H9 (cell line): ENCODE measurements at regions not wholly inside any gene's neighbourhood (a gene's known extent, or its start where the extent isn't known, plus 50 kb on each side); places are given as distances from the start of the nearest gene placed in this dataset.

Experiments used
- DNase-seq: peaks from one replicate; pipeline ENCODE4 v3.0.0-alpha.2; 2017
- H2AFZ ChIP-seq: one replicate; pipeline ENCODE4 v1.6.1; 2013; ENCODE audit warnings: mild to moderate bottlenecking, low read length, control low read depth, moderate library complexity
- H2AK5ac ChIP-seq: 2 replicates; pipeline ENCODE4 v1.6.1; 2013; ENCODE audit warnings: low read length, control low read depth, mixed read lengths; ENCODE audit not compliant: insufficient read length
- H2BK120ac ChIP-seq: one replicate; pipeline ENCODE4 v1.6.1; 2013; ENCODE audit warnings: low read depth, mild to moderate bottlenecking, low read length, control low read depth, inconsistent platforms; ENCODE audit not compliant: poor library complexity, severe bottlenecking
- H2BK12ac ChIP-seq: 2 replicates; pipeline ENCODE4 v1.6.1; 2013; ENCODE audit warnings: low read length, control low read depth, mixed read lengths, low read depth; ENCODE audit not compliant: insufficient read length
- H2BK15ac ChIP-seq: 2 replicates; pipeline ENCODE4 v1.6.1; 2013; ENCODE audit warnings: low read depth, low read length, control low read depth
- H2BK20ac ChIP-seq: one replicate; pipeline ENCODE4 v1.6.1; 2013; ENCODE audit warnings: low read depth, mild to moderate bottlenecking, low read length, control low read depth, inconsistent platforms; ENCODE audit not compliant: poor library complexity, severe bottlenecking
- H2BK5ac ChIP-seq: 2 replicates; pipeline ENCODE4 v1.6.1; 2013; ENCODE audit warnings: low read length, control low read depth, mixed read lengths; ENCODE audit not compliant: insufficient read length
- H3K14ac ChIP-seq: 2 replicates; pipeline ENCODE4 v1.6.1; 2013; ENCODE audit warnings: low read length, control low read depth; ENCODE audit not compliant: insufficient read depth
- H3K18ac ChIP-seq: 2 replicates; pipeline ENCODE4 v1.6.1; 2013; ENCODE audit warnings: low read depth, mild to moderate bottlenecking, mixed read lengths, low read length, control low read depth; ENCODE audit not compliant: insufficient read length
- H3K23ac ChIP-seq: 2 replicates; pipeline ENCODE4 v1.6.1; 2013; ENCODE audit warnings: low read length, control low read depth, mixed read lengths, low read depth; ENCODE audit not compliant: insufficient read length
- H3K23me2 ChIP-seq: 2 replicates; pipeline ENCODE4 v1.6.1; 2013; ENCODE audit warnings: low read depth, mild to moderate bottlenecking, mixed read lengths, low read length, control low read depth; ENCODE audit not compliant: insufficient read length, poor library complexity, severe bottlenecking
- H3K27ac ChIP-seq: 2 replicates; pipeline ENCODE4 v1.5.1; 2013; ENCODE audit warnings: low read length, control low read depth, mixed read lengths, low read depth; ENCODE audit not compliant: insufficient read length
- H3K27me3 ChIP-seq: 2 replicates; pipeline ENCODE4 v1.6.1; 2013; ENCODE audit warnings: low read length, control low read depth, inconsistent platforms; ENCODE audit not compliant: insufficient read depth
- H3K4ac ChIP-seq: 2 replicates; pipeline ENCODE4 v1.6.1; 2013; ENCODE audit warnings: low read depth, mild to moderate bottlenecking, control low read depth, inconsistent platforms, low read length, moderate library complexity
- H3K4me1 ChIP-seq: 2 replicates; pipeline ENCODE4 v1.6.1; 2013; ENCODE audit warnings: low read length, control low read depth, inconsistent platforms; ENCODE audit not compliant: insufficient read depth
- H3K4me2 ChIP-seq: 2 replicates; pipeline ENCODE4 v1.6.1; 2013; ENCODE audit warnings: low read length, control low read depth, mixed read lengths; ENCODE audit not compliant: insufficient read length, insufficient read depth
- H3K56ac ChIP-seq: 2 replicates; pipeline ENCODE4 v1.6.1; 2013; ENCODE audit warnings: low read depth, mild to moderate bottlenecking, mixed read lengths, low read length, control low read depth; ENCODE audit not compliant: insufficient read length
- H3K79me1 ChIP-seq: 2 replicates; pipeline ENCODE4 v1.6.1; 2013; ENCODE audit warnings: low read depth, mild to moderate bottlenecking, moderate library complexity, low read length, control low read depth, inconsistent platforms; ENCODE audit not compliant: insufficient read depth, poor library complexity, severe bottlenecking
- H3K79me2 ChIP-seq: 2 replicates; pipeline ENCODE4 v1.6.1; 2013; ENCODE audit warnings: low read length, control low read depth, inconsistent platforms; ENCODE audit not compliant: insufficient read depth
- H3K9ac ChIP-seq: 2 replicates; pipeline ENCODE4 v1.6.1; 2013; ENCODE audit warnings: low read length, control low read depth, mixed read lengths; ENCODE audit not compliant: insufficient read length; ENCODE audit errors: extremely low read depth
- H3K9me3 ChIP-seq: one replicate; pipeline ENCODE4 v1.6.1; 2013; ENCODE audit warnings: low read depth, low read length, inconsistent platforms; ENCODE audit not compliant: control insufficient read depth
- H3T11ph ChIP-seq: one replicate; pipeline ENCODE4 v1.6.1; 2013; ENCODE audit warnings: mild to moderate bottlenecking, low read length, control low read depth, inconsistent platforms
- H4K20me1 ChIP-seq: one replicate; pipeline ENCODE4 v1.6.1; 2013; ENCODE audit not compliant: control insufficient read depth, insufficient read length, insufficient read depth
- H4K5ac ChIP-seq: 2 replicates; pipeline ENCODE4 v1.6.1; 2013; ENCODE audit warnings: low read depth, mild to moderate bottlenecking, mixed read lengths, low read length, control low read depth; ENCODE audit not compliant: insufficient read length
- H4K8ac ChIP-seq: replicated peaks from 2 replicates; pipeline ENCODE4 v1.6.1; 2013; ENCODE audit warnings: low read length, control low read depth, mixed read lengths, low read depth; ENCODE audit not compliant: insufficient read length
- H4K91ac ChIP-seq: 2 replicates; pipeline ENCODE4 v1.6.1; 2013; ENCODE audit warnings: low read depth, mild to moderate bottlenecking, moderate library complexity, mixed read lengths, low read length, control low read depth; ENCODE audit not compliant: insufficient read length
- H3K27ac Mint-ChIP-seq, 3 experiments: 2 replicates in 2 of 3; 3 replicates in 1 of 3; pipeline ENCODE4 v1.8.0; 2020 to 2021; ENCODE audit warnings: mixed read lengths in 3 of 3, mild to moderate bottlenecking in 1 of 3, moderate library complexity in 1 of 3
- H3K27me3 Mint-ChIP-seq: 2 replicates; pipeline ENCODE4 v1.8.0; 2021; ENCODE audit warnings: low read depth, mild to moderate bottlenecking, moderate library complexity, mixed read lengths
- H3K36me3 Mint-ChIP-seq, 3 experiments: 2 replicates in 2 of 3; 3 replicates in 1 of 3; pipeline ENCODE4 v1.8.0; 2020 to 2021; ENCODE audit warnings: low read depth in 3 of 3, mixed read lengths in 3 of 3; ENCODE audit not compliant: insufficient read depth in 1 of 3
- H3K4me1 Mint-ChIP-seq, 2 experiments: 2 replicates each; pipeline ENCODE4 v1.8.0; 2020; ENCODE audit warnings: mixed read lengths in 2 of 2
- H3K4me3 Mint-ChIP-seq, 2 experiments: 2 replicates in 1 of 2; 3 replicates in 1 of 2; pipeline ENCODE4 v1.8.0; 2020 to 2021; ENCODE audit warnings: mild to moderate bottlenecking in 2 of 2, mixed read lengths in 2 of 2, moderate library complexity in 1 of 2
- H3K9me3 Mint-ChIP-seq, 2 experiments: 2 replicates in 1 of 2; 3 replicates in 1 of 2; pipeline ENCODE4 v1.8.0; 2020; ENCODE audit warnings: mild to moderate bottlenecking in 2 of 2, mixed read lengths in 2 of 2, moderate library complexity in 1 of 2
- WGBS: extraction: QIAGEN DNeasy Blood & Tissue Kit; methylation state at CpG from one replicate; pipeline ENCODE4 v1.1.7; 2013; ENCODE audit warnings: missing lambda C conversion rate, low lambda C conversion rate, mixed read lengths; ENCODE audit not compliant: insufficient read length; ENCODE audit errors: extremely low coverage; 5-methylcytosine and 5-hydroxymethylcytosine counted together
- TF ChIP-seq, protein P1 (sequence below): fragments of 200-600 bp; sonication (generic); conservative IDR thresholded peaks from 3 replicates; pipeline ENCODE4 v1.8.0; 2021; ENCODE audit warnings: antibody characterized with exemption, mild to moderate bottlenecking

DNA sequence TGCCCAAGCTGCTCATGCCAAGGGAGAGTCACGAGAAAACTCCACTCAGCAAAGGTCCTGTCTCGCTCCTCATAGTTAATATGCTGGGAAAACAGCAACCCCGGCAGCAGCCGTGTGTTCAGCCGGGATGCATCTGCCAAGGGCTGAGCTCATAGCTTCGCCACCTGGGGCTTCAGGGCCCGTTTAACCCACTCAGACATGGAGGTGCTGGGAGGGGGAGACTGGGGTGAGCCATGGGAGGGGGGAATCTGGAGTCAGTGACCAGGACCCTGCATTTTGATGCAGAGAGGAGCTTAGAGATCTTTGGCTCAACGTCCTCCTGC, 283.4 kb downstream of the PTPRU start:
- Histone ChIP-seq H3K9me3 (no peaks in the 10 kb centered on the region), H3K79me2 (no peaks in the 10 kb centered on the region), H3K79me1 (no peaks in the 10 kb centered on the region), H2AFZ (no peak overlapping the region), H3K23me2 (no peaks in the 10 kb centered on the region), H3K4ac (no peak overlapping the region), H3K27ac (no peak overlapping the region), H4K91ac (no peak overlapping the region), H2BK120ac (no peak overlapping the region), H3K18ac (no peak overlapping the region), H3K4me2 (no peak overlapping the region), H3T11ph (no peak overlapping the region), H2BK20ac (no peak overlapping the region), H3K14ac (no peak overlapping the region), H2BK5ac (no peak overlapping the region), H4K8ac (no peak overlapping the region), H3K56ac (no peak overlapping the region), H2BK15ac (no peak overlapping the region), H4K5ac (no peak overlapping the region), H3K23ac (no peak overlapping the region), H3K4me1 (no peaks in the 10 kb centered on the region), H2AK5ac (no peak overlapping the region), H2BK12ac (no peak overlapping the region), H4K20me1 (no peaks in the 10 kb centered on the region), H3K27me3 (no peaks in the 10 kb centered on the region), H3K9ac (no peak overlapping the region)
- TF ChIP-seq, protein P1, sequence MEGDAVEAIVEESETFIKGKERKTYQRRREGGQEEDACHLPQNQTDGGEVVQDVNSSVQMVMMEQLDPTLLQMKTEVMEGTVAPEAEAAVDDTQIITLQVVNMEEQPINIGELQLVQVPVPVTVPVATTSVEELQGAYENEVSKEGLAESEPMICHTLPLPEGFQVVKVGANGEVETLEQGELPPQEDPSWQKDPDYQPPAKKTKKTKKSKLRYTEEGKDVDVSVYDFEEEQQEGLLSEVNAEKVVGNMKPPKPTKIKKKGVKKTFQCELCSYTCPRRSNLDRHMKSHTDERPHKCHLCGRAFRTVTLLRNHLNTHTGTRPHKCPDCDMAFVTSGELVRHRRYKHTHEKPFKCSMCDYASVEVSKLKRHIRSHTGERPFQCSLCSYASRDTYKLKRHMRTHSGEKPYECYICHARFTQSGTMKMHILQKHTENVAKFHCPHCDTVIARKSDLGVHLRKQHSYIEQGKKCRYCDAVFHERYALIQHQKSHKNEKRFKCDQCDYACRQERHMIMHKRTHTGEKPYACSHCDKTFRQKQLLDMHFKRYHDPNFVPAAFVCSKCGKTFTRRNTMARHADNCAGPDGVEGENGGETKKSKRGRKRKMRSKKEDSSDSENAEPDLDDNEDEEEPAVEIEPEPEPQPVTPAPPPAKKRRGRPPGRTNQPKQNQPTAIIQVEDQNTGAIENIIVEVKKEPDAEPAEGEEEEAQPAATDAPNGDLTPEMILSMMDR, result no peak
- H3K9me3 Mint-ChIP-seq, result no peaks in the 10 kb centered on the region
- peaks cover 20 to 51% of the 10 kb centered on the region in 2 experiments for H3K4me1 Mint-ChIP-seq
- DNase-seq, result peak; percentile 7
- no peak overlapping the region for H3K4me3 Mint-ChIP-seq
- peaks cover 11% of the 10 kb centered on the region for H3K27me3 Mint-ChIP-seq
- no peak overlapping the region for H3K27ac Mint-ChIP-seq
- WGBS, result no CpG with 5 or more reads among the region's 8 CpGs
- H3K36me3 Mint-ChIP-seq, result no peaks in the 10 kb centered on the region
